ENCODE measurements at regions not wholly inside any gene's neighbourhood (a gene's known extent, or its start where the extent isn't known, plus 50 kb on each side); places are given as distances from the start of the nearest gene placed in this dataset.

DNA sequence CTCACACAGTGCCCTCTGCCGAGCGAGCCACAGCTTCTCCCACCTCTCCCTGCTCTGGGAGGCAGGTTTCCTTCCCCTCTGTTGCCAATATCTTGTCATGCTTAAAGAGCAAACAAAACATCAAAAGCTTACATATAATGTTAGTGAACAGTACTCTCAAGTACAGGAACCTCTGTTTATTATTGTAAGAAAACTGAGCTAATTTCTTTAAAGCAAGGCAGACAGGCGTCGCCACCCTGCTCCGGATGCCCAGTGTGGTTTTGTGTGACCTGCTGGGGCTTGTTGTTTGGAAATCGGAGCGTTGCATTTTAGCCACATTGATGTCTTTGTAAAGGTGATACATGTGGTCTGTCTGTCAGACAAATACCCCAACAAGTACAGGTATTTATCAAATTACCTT is 401.4 kb upstream of the IRX1 start:
- no peaks in the 10 kb centered on the region for H3K9me2 ChIP-seq (replicated peaks; ENCODE audit: insufficient read depth, low read length)
- H3K4me1 ChIP-seq (ENCODE audit: low read length) = no peaks in the 10 kb centered on the region
- H3K9ac ChIP-seq (ENCODE audit: low read length) = no peak overlapping the region
- no peaks in the 10 kb centered on the region; the same call in 1 of the 2 replicates for H3K9me3 ChIP-seq (ENCODE audit: low read length)
- H3K27ac ChIP-seq (ENCODE audit: low read length) = no peak overlapping the region
- H3K4me2 ChIP-seq (ENCODE audit: low read depth, low read length, poor library complexity, severe bottlenecking) = no peak overlapping the region
- no peaks in the 10 kb centered on the region for H4K20me1 ChIP-seq (ENCODE audit: insufficient read depth, low read depth, low read length)
- no peaks in the 10 kb centered on the region for H3K36me3 ChIP-seq (ENCODE audit: insufficient read depth, low read length)
- H3K79me2 ChIP-seq (ENCODE audit: low read length) = no peaks in the 10 kb centered on the region
- H3K4me3 ChIP-seq (ENCODE audit: low read length) = no peak overlapping the region
- H2AFZ ChIP-seq (ENCODE audit: low read length) = no peak overlapping the region
- DNase-seq = no peak
- H3K27me3 ChIP-seq (ENCODE audit: low read length) = no peaks in the 10 kb centered on the region

DNA sequence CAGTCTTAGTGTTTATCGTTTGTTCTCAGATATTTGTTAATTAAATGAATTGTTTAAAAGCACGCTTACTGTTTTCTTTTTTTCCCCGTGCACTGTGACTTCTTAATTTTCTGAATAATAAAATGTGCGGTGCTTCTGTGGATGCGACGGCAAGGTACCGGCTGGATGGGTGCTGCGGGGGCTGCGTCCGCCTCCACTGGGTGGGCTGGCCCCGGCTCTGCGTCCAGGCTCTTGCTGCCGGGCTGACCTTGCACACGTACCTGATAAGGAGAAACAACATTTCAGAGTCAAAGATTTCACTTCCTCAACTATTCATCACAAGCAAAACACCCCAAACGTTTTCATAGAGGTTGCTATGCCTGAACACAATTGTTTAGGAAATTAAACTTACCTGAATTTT is 404.0 kb upstream of the IRX1 start:
- Histone ChIP-seq H3K27ac (ENCODE audit: low read length) (no peak overlapping the region), H3K4me3 (ENCODE audit: low read length) (no peak overlapping the region), H3K9me3 (ENCODE audit: low read length) (peaks cover 2% of the 10 kb centered on the region), H4K20me1 (ENCODE audit: insufficient read depth, low read depth, low read length) (no peaks in the 10 kb centered on the region), H3K36me3 (ENCODE audit: insufficient read depth, low read length) (no peaks in the 10 kb centered on the region), H3K9ac (ENCODE audit: low read length) (no peak overlapping the region), H3K27me3 (ENCODE audit: low read length) (no peaks in the 10 kb centered on the region), H2AFZ (ENCODE audit: low read length) (no peak overlapping the region), H3K4me2 (ENCODE audit: low read depth, low read length, poor library complexity, severe bottlenecking) (no peak overlapping the region), H3K9me2 (replicated peaks; ENCODE audit: insufficient read depth, low read length) (no peaks in the 10 kb centered on the region), H3K4me1 (ENCODE audit: low read length) (no peaks in the 10 kb centered on the region), H3K79me2 (ENCODE audit: low read length) (no peaks in the 10 kb centered on the region)
- DNase-seq = no peak

DNA sequence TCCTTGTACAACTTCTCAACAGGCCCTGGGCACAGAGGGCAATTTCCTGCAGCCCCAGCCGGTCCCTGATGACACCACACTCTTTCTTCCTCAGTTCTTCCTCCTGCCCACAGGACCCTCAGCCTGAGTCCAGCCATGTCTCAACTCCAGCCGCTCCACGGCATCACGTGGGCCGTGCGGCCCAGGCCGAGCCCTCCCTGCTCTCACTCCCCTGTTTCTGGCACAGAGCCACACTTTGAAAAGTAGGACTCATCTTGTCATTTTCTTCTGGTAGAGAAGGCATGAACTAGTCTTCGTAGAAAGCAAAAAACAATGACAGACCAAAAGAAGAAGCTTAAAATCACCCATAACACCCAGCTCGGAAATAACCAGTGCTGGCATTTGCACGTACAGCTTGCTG is 404.7 kb upstream of the IRX1 start:
- H3K36me3 ChIP-seq (ENCODE audit: insufficient read depth, low read length) = no peaks in the 10 kb centered on the region
- no peak overlapping the region for H3K27ac ChIP-seq (ENCODE audit: low read length)
- no peak overlapping the region for H3K9ac ChIP-seq (ENCODE audit: low read length)
- DNase-seq = no peak
- H3K4me1 ChIP-seq (ENCODE audit: low read length) = no peaks in the 10 kb centered on the region
- H3K27me3 ChIP-seq (ENCODE audit: low read length) = no peaks in the 10 kb centered on the region
- no peaks in the 10 kb centered on the region for H3K9me2 ChIP-seq (replicated peaks; ENCODE audit: insufficient read depth, low read length)
- no peaks in the 10 kb centered on the region for H4K20me1 ChIP-seq (ENCODE audit: insufficient read depth, low read depth, low read length)
- H3K4me2 ChIP-seq (ENCODE audit: low read depth, low read length, poor library complexity, severe bottlenecking) = no peak overlapping the region
- no peak overlapping the region for H3K4me3 ChIP-seq (ENCODE audit: low read length)
- no peak overlapping the region for H2AFZ ChIP-seq (ENCODE audit: low read length)
- no peaks in the 10 kb centered on the region for H3K79me2 ChIP-seq (ENCODE audit: low read length)
- H3K9me3 ChIP-seq (ENCODE audit: low read length) = peaks cover 3% of the 10 kb centered on the region

DNA sequence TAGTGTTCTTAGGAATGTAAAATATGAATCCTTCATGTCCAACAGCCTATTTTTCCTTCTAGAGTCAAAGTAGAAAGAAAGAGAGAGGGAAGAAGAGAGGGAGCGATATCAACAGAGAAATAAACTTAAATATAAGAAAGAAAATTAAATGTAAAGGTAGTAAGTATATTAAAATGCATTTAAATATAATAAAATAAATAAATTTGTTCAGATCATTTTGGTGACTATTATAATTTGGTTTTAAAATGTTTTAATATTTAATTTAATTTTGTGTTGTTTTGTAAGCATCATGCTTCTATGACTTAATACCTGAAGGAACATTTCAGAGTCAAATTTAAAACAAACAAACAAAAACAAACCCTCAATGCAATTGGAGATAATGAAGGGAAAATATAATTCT is 405.2 kb upstream of the IRX1 start:
- H3K4me3 ChIP-seq (ENCODE audit: low read length) = no peak overlapping the region
- no peaks in the 10 kb centered on the region for H3K79me2 ChIP-seq (ENCODE audit: low read length)
- H3K27me3 ChIP-seq (ENCODE audit: low read length) = no peaks in the 10 kb centered on the region
- DNase-seq = no peak
- no peaks in the 10 kb centered on the region for H4K20me1 ChIP-seq (ENCODE audit: insufficient read depth, low read depth, low read length)
- no peak overlapping the region for H2AFZ ChIP-seq (ENCODE audit: low read length)
- peaks cover 3% of the 10 kb centered on the region for H3K9me3 ChIP-seq (ENCODE audit: low read length)
- H3K27ac ChIP-seq (ENCODE audit: low read length) = no peak overlapping the region
- H3K4me2 ChIP-seq (ENCODE audit: low read depth, low read length, poor library complexity, severe bottlenecking) = no peak overlapping the region
- H3K9me2 ChIP-seq (replicated peaks; ENCODE audit: insufficient read depth, low read length) = no peaks in the 10 kb centered on the region
- no peak overlapping the region for H3K9ac ChIP-seq (ENCODE audit: low read length)
- no peaks in the 10 kb centered on the region for H3K36me3 ChIP-seq (ENCODE audit: insufficient read depth, low read length)
- no peaks in the 10 kb centered on the region for H3K4me1 ChIP-seq (ENCODE audit: low read length)

DNA sequence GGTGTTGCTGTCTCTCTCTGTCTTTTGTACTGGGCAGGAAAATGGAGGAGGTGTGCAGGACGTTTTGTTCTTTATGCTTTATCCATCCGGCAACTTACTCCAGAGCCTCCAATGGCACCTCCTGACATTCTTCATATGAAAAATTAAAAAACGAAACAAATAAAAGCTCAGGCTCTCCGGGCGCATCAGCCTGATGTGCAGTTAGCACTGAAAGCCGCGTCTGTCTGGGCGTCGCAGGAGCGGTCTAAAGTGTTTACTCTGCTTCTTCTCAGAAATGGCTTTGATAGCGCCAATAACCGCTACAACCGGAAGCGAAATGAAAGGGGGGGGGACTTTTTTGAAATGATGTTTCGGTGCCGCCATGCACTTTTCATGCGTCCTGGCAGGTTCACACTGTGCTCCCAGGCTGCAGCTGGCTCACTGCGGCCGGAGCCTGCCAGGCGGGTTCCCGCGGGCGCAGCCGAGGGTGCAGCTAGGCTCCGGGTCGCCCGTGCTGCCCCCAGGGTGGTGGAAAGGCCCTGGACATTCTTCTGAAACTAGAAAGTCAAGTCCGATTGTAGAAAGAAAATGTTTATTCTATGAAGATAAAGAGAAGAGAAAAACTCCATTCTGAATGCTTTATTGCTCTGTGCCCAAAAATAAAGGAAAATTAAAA is 407.7 kb upstream of the IRX1 start:
- DNase-seq = no peak
- Histone ChIP-seq H3K9ac (ENCODE audit: low read length) (no peak overlapping the region), H3K9me2 (replicated peaks; ENCODE audit: insufficient read depth, low read length) (no peaks in the 10 kb centered on the region), H3K79me2 (ENCODE audit: low read length) (no peaks in the 10 kb centered on the region), H2AFZ (ENCODE audit: low read length) (no peak overlapping the region), H3K27me3 (ENCODE audit: low read length) (no peaks in the 10 kb centered on the region), H3K9me3 (ENCODE audit: low read length) (peaks cover 10% of the 10 kb centered on the region), H3K4me3 (ENCODE audit: low read length) (no peak overlapping the region), H3K4me2 (ENCODE audit: low read depth, low read length, poor library complexity, severe bottlenecking) (no peak overlapping the region), H4K20me1 (ENCODE audit: insufficient read depth, low read depth, low read length) (no peaks in the 10 kb centered on the region), H3K27ac (ENCODE audit: low read length) (no peak overlapping the region), H3K36me3 (ENCODE audit: insufficient read depth, low read length) (no peaks in the 10 kb centered on the region), H3K4me1 (ENCODE audit: low read length) (no peaks in the 10 kb centered on the region)

DNA sequence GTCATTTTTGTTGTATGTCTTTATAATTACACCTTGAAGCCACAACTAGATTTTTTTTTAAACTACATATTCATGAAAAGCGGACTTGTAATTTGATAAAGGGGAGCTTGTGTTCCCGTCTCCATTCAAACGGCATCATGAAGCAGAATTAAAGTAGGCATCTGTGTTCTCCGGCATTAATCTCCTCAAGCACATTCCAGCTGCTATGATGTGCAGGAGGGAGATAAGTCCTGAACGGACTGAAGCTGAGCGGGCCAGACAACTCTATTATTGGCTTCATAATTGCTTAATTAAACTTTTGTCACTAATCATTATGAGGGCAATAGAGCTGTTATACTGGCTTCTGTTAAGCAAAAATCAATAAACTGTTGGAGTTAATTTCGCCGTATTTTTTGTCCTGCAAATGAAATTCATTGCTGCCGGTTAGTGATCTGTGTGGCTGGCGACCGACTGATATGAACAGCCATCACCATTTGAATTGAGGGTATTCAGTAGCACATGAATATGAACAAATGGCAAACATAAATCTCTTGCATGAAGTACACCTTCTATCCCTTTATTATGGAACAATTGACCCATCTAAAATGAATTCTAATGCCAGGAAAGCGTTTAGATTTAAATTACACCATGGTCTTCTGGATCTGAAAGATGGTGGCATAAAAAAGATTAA is 408.8 kb upstream of the IRX1 start:
- DNase-seq = no peak
- Histone ChIP-seq H3K4me2 (ENCODE audit: low read depth, low read length, poor library complexity, severe bottlenecking) (no peak overlapping the region), H4K20me1 (ENCODE audit: insufficient read depth, low read depth, low read length) (no peaks in the 10 kb centered on the region), H3K36me3 (ENCODE audit: insufficient read depth, low read length) (no peaks in the 10 kb centered on the region), H3K9ac (ENCODE audit: low read length) (no peak overlapping the region), H3K27me3 (ENCODE audit: low read length) (no peaks in the 10 kb centered on the region), H3K27ac (ENCODE audit: low read length) (no peak overlapping the region), H3K9me2 (replicated peaks; ENCODE audit: insufficient read depth, low read length) (no peaks in the 10 kb centered on the region), H3K79me2 (ENCODE audit: low read length) (no peaks in the 10 kb centered on the region), H2AFZ (ENCODE audit: low read length) (no peak overlapping the region), H3K4me1 (ENCODE audit: low read length) (no peaks in the 10 kb centered on the region), H3K4me3 (ENCODE audit: low read length) (no peak overlapping the region), H3K9me3 (ENCODE audit: low read length) (peaks cover 10% of the 10 kb centered on the region)

DNA sequence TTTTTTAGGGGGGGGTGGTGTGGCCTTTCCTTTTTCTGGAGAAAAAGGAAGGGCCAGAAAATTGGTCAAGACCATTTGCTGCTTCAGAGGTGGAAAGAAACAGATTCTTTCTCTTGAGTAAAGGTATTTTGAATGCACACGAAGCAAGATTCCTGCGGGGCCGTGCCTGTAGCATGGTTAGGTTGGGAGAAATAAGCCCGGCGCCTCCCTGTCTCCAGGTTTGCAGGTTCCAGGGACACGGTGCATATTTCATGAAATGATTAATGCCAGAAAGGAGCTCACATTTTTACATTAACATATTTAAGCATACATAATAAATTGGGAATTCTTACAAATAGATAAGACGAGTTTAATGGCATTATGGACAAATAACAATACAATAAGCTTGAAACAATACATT is 409.5 kb upstream of the IRX1 start:
- no peaks in the 10 kb centered on the region for H3K4me1 ChIP-seq (ENCODE audit: low read length)
- no peak overlapping the region for H3K9ac ChIP-seq (ENCODE audit: low read length)
- DNase-seq = no peak
- no peaks in the 10 kb centered on the region for H3K36me3 ChIP-seq (ENCODE audit: insufficient read depth, low read length)
- H3K27me3 ChIP-seq (ENCODE audit: low read length) = no peaks in the 10 kb centered on the region
- no peaks in the 10 kb centered on the region for H4K20me1 ChIP-seq (ENCODE audit: insufficient read depth, low read depth, low read length)
- H3K4me3 ChIP-seq (ENCODE audit: low read length) = no peak overlapping the region
- H2AFZ ChIP-seq (ENCODE audit: low read length) = no peak overlapping the region
- H3K79me2 ChIP-seq (ENCODE audit: low read length) = no peaks in the 10 kb centered on the region
- H3K9me3 ChIP-seq (ENCODE audit: low read length) = peaks cover 14% of the 10 kb centered on the region
- H3K4me2 ChIP-seq (ENCODE audit: low read depth, low read length, poor library complexity, severe bottlenecking) = no peak overlapping the region
- no peaks in the 10 kb centered on the region for H3K9me2 ChIP-seq (replicated peaks; ENCODE audit: insufficient read depth, low read length)
- H3K27ac ChIP-seq (ENCODE audit: low read length) = no peak overlapping the region

DNA sequence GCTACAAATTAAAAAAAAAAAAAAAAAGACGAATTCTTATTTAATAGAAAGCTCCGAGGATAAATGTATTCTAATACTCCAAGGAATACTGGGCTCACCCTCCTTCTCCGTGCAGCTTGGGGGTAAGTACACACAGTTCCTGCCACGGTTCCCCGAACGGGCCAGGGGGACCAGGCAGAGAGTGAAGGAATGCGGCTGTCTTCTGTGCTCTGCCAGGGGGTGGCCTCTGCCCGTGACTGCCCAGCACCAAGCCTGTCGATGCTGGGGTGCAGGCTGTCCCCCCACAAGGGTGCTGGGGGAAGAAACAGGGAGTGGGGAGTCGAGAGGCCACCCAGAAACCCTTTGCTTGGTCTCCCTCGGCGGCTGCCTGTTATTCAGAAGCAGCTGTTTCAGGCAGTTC is 410.1 kb upstream of the IRX1 start:
- Histone ChIP-seq H3K4me2 (ENCODE audit: low read depth, low read length, poor library complexity, severe bottlenecking) (no peak overlapping the region), H2AFZ (ENCODE audit: low read length) (no peak overlapping the region), H3K4me1 (ENCODE audit: low read length) (no peaks in the 10 kb centered on the region), H3K36me3 (ENCODE audit: insufficient read depth, low read length) (no peaks in the 10 kb centered on the region), H3K9me3 (ENCODE audit: low read length) (peaks cover 17% of the 10 kb centered on the region), H3K79me2 (ENCODE audit: low read length) (no peaks in the 10 kb centered on the region), H3K27ac (ENCODE audit: low read length) (no peak overlapping the region), H3K9ac (ENCODE audit: low read length) (no peak overlapping the region), H3K4me3 (ENCODE audit: low read length) (no peak overlapping the region), H3K9me2 (replicated peaks; ENCODE audit: insufficient read depth, low read length) (no peaks in the 10 kb centered on the region), H4K20me1 (ENCODE audit: insufficient read depth, low read depth, low read length) (no peaks in the 10 kb centered on the region), H3K27me3 (ENCODE audit: low read length) (no peaks in the 10 kb centered on the region)
- DNase-seq = no peak

Measured in Karpas-422 (cell line).